ENCODE measurements at regions not wholly inside any gene's neighbourhood (a gene's known extent, or its start where the extent isn't known, plus 50 kb on each side); places are given as distances from the start of the nearest gene placed in this dataset.

GRCh38 chr2:45337481-45337880 is 273.6 kb downstream of the SRBD1 start:
- DNase-seq (ENCODE audit: extremely low read depth, low read depth) = no peak
- no peak for TF ChIP-seq CTCF (IDR thresholded peaks at IDR 0.05; ENCODE audit: low read depth, low read length)

GRCh38 chr2:45334205-45334604 is 276.9 kb downstream of the SRBD1 start:
- TF ChIP-seq CTCF (IDR thresholded peaks at IDR 0.05; ENCODE audit: low read depth, low read length) = no peak
- DNase-seq (ENCODE audit: extremely low read depth, low read depth) = no peak

- no peak for DNase-seq (ENCODE audit: extremely low read depth, low read depth)
- TF ChIP-seq CTCF (IDR thresholded peaks at IDR 0.05; ENCODE audit: low read depth, low read length) = no peak
These were observed 278.5 kb downstream of the SRBD1 start for GRCh38 chr2:45332567-45332966.

GRCh38 chr2:45332094-45332493 is 279.0 kb downstream of the SRBD1 start:
- no peak for TF ChIP-seq CTCF (IDR thresholded peaks at IDR 0.05; ENCODE audit: low read depth, low read length)
- no peak for DNase-seq (ENCODE audit: extremely low read depth, low read depth)

GRCh38 chr2:45331410-45331786 is 279.7 kb downstream of the SRBD1 start:
- DNase-seq (ENCODE audit: extremely low read depth, low read depth) = no peak
- TF ChIP-seq CTCF (IDR thresholded peaks at IDR 0.05; ENCODE audit: low read depth, low read length) = no peak

- no peak for TF ChIP-seq CTCF (IDR thresholded peaks at IDR 0.05; ENCODE audit: low read depth, low read length)
- DNase-seq (ENCODE audit: extremely low read depth, low read depth) = peak; percentile 7
These were observed 280.2 kb downstream of the SRBD1 start for GRCh38 chr2:45330637-45331409.

- DNase-seq (ENCODE audit: extremely low read depth, low read depth) = no peak
- no peak for TF ChIP-seq CTCF (IDR thresholded peaks at IDR 0.05; ENCODE audit: low read depth, low read length)
These were observed 281.0 kb downstream of the SRBD1 start for GRCh38 chr2:45330108-45330507.
